ENCODE measurements at regions not wholly inside any gene's neighbourhood (a gene's known extent, or its start where the extent isn't known, plus 50 kb on each side); places are given as distances from the start of the nearest gene placed in this dataset.

GRCh38 chr13:85166891-85167290 lies 632.3 kb downstream of the SLITRK6 start:
- no peak for TF ChIP-seq CTCF (IDR thresholded peaks at IDR 0.05)
- DNase-seq (no peak), ATAC-seq (ENCODE audit: low read depth) (no peak)
- Mint-ChIP-seq H3K27ac (no peak overlapping the region), H3K4me1 (no peaks in the 10 kb centered on the region), H3K4me3 (no peak overlapping the region), H3K36me3 (ENCODE audit: low read depth) (no peaks in the 10 kb centered on the region), H3K27me3 (no peaks in the 10 kb centered on the region), H3K9me3 (peaks cover 21% of the 10 kb centered on the region)
- ChIA-PET POLR2A (no interaction called here), CTCF (no interaction called here)
- intact Hi-C loops (cut with micrococcal nuclease): no loop called here

DNA sequence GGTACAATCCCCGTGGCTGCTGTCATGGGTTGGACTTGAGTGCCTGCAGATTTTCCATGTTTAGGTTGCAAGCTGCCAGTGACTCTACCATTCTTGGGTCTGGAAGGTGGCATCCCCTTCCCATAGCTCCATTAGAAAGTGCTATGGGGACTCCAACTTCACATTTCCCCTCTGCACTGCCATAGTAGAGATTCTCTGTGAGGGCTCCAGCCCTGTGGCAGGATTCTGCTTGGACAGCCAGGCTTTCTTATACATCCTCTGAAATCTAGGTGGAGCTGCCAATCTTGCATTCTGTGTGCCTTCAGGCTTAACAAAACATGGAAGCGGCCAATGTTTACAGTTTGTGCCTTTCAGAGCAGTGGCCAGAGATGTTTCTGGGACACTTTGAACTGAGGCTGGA lies 636.2 kb downstream of the SLITRK6 start:
- CTCF ChIA-PET: no interaction called here
- no peak for ATAC-seq (ENCODE audit: low read depth)
- H3K4me3 Mint-ChIP-seq: no peak overlapping the region
- H3K9me3 Mint-ChIP-seq: peaks cover 18% of the 10 kb centered on the region
- no peaks in the 10 kb centered on the region for H3K4me1 Mint-ChIP-seq
- H3K27me3 Mint-ChIP-seq: no peaks in the 10 kb centered on the region
- H3K36me3 Mint-ChIP-seq (ENCODE audit: low read depth): no peaks in the 10 kb centered on the region
- POLR2A ChIA-PET: no interaction called here
- intact Hi-C loops (cut with micrococcal nuclease): no loop called here
- H3K27ac Mint-ChIP-seq: no peak overlapping the region
- no peak for TF ChIP-seq CTCF (IDR thresholded peaks at IDR 0.05)
- no peak for DNase-seq

DNA sequence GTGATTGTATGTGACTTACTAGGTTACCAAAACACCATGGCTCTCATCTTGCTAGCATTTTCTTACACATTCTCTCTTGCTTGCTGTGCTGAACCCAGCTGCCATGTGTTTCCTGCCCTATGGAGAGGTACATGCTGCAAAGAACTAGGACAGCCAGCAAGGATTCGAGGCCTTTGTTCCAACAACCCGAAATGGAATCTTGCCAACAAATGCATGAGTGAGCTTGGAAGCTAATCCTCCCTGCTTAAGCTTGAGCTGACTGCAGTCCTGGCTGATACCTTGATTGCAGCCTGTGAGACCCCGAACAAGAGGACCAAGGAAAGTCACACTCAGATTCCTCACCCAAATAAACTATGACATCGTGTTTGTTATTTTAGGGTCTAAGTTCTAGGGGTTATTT lies 651.2 kb downstream of the SLITRK6 start:
- no peaks in the 10 kb centered on the region for H3K36me3 Mint-ChIP-seq (ENCODE audit: low read depth)
- ATAC-seq (ENCODE audit: low read depth): no peak
- CTCF ChIA-PET: no interaction called here
- H3K27me3 Mint-ChIP-seq: no peaks in the 10 kb centered on the region
- POLR2A ChIA-PET: no interaction called here
- no peak for DNase-seq
- intact Hi-C loops (cut with micrococcal nuclease): no loop called here
- H3K9me3 Mint-ChIP-seq: peaks cover 2% of the 10 kb centered on the region
- no peak overlapping the region for H3K4me3 Mint-ChIP-seq
- H3K4me1 Mint-ChIP-seq: no peaks in the 10 kb centered on the region
- H3K27ac Mint-ChIP-seq: no peak overlapping the region
- no peak for TF ChIP-seq CTCF (IDR thresholded peaks at IDR 0.05)

- no peak overlapping the region for H3K27ac Mint-ChIP-seq
- no peaks in the 10 kb centered on the region for H3K27me3 Mint-ChIP-seq
- H3K4me1 Mint-ChIP-seq: no peaks in the 10 kb centered on the region
- H3K9me3 Mint-ChIP-seq: peaks cover 13% of the 10 kb centered on the region
- H3K4me3 Mint-ChIP-seq: no peak overlapping the region
- ChIA-PET POLR2A (no interaction called here), CTCF (no interaction called here)
- ATAC-seq (ENCODE audit: low read depth) (no peak), DNase-seq (no peak)
- no peak for TF ChIP-seq CTCF (IDR thresholded peaks at IDR 0.05)
- intact Hi-C loops (cut with micrococcal nuclease): no loop called here
- H3K36me3 Mint-ChIP-seq (ENCODE audit: low read depth): no peaks in the 10 kb centered on the region
Measured at GRCh38 chr13:85142351-85142927, 656.8 kb downstream of the SLITRK6 start.

GRCh38 chr13:85141401-85141800 lies 657.8 kb downstream of the SLITRK6 start:
- ChIA-PET POLR2A (no interaction called here), CTCF (no interaction called here)
- no peaks in the 10 kb centered on the region for H3K4me1 Mint-ChIP-seq
- DNase-seq (no peak), ATAC-seq (ENCODE audit: low read depth) (no peak)
- no peaks in the 10 kb centered on the region for H3K27me3 Mint-ChIP-seq
- no peak overlapping the region for H3K4me3 Mint-ChIP-seq
- peaks cover 13% of the 10 kb centered on the region for H3K9me3 Mint-ChIP-seq
- H3K36me3 Mint-ChIP-seq (ENCODE audit: low read depth): no peaks in the 10 kb centered on the region
- no peak for TF ChIP-seq CTCF (IDR thresholded peaks at IDR 0.05)
- no peak overlapping the region for H3K27ac Mint-ChIP-seq
- intact Hi-C loops (cut with micrococcal nuclease): no loop called here

Measured in activated B cell treated with CpG ODN at 0.5 μM for 24 hours (primary cell).